ENCODE measurements at regions not wholly inside any gene's neighbourhood (a gene's known extent, or its start where the extent isn't known, plus 50 kb on each side); places are given as distances from the start of the nearest gene placed in this dataset.

DNA sequence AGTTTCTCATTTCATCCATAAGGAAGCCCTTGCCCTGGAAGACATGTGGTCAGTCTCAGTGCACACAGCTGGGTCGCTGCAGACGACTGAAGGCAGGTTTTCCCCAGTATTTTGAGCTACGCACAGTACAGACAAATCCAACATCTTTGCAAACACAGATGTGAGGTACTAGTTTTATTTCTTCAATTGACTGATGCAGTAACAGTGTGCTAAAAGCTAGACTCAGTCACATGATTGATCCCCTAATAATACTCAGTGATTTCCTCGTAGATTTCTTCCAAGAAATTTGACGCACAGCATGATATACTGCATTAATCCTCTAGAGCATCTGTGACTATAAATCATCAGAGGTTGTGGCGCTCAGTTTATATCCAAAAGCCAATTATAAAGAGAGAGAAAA is 346.1 kb downstream of the DIRAS2 start:
- no peak for DNase-seq (ENCODE audit: low read depth, low spot score)

- no peak for DNase-seq (ENCODE audit: low read depth, low spot score)
Measured at GRCh38 chr9:90299968-90300367, 342.7 kb downstream of the DIRAS2 start.

GRCh38 chr9:90300611-90301276 is 341.9 kb downstream of the DIRAS2 start:
- DNase-seq (ENCODE audit: low read depth, low spot score) = no peak

DNA sequence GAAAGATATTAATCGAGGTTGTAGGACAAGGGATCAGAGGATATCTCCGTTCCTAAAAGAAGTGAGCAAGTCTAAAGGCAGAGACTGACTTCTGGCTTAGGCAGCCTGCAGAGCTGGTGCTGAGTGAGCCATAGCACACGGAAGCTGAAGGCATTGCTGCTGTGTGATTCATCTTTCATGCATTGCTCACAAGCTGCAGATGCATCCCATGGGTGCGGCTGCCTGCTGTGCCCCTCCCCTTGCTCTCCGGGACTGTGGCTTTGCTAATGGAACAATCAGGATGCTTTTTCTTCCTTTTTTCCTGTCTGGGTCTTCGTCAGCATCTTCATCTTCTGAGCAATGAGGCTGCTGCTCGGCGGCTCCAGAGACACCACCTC is 341.4 kb downstream of the DIRAS2 start:
- no peak for DNase-seq (ENCODE audit: low read depth, low spot score)

DNA sequence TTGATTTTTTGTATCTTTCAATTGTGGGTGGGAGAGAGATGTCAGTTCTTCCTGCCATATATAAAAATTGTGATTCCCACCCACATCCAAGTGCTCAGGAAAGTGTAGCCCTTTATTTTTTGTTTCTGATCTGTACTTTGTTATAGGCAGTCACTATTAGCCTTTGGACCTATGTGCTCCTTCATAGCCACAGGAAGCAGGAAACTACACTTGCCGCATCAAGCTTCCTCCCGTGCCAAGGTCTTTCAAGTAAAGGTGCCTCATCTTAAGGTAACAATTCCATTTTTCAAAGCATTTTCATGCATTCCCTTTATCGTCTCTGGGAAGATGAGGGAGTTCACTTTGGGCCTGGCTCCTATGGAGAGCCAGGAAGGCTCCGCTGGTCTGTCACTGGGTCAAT is 339.0 kb downstream of the DIRAS2 start:
- DNase-seq (ENCODE audit: low read depth, low spot score) = no peak

DNA sequence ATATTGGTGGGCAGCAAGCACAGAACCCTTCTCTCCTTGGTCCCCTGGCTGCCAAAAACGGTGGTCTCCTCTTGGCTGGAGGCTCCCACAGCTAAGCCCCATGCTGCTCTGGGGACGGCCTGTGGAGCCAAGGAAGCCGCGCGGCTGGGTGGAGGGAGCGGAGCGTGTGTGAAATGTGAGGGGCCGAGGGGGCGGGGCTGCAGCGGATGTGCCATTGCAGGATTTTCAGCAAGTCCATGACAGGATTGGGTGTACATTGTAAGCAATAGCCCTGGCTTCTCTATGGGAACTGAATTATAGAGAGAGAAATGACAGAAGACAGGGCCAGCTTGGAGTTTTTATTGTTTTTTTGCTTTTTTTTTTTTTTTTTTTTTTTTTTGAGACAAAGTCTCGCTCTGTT is 336.5 kb downstream of the DIRAS2 start:
- DNase-seq (ENCODE audit: low read depth, low spot score) = no peak

GRCh38 chr9:90307167-90307833 is 335.3 kb downstream of the DIRAS2 start:
- DNase-seq (ENCODE audit: low read depth, low spot score) = no peak

- DNase-seq (ENCODE audit: low read depth, low spot score) = no peak
Measured at GRCh38 chr9:90307891-90308290, 334.7 kb downstream of the DIRAS2 start.

DNA sequence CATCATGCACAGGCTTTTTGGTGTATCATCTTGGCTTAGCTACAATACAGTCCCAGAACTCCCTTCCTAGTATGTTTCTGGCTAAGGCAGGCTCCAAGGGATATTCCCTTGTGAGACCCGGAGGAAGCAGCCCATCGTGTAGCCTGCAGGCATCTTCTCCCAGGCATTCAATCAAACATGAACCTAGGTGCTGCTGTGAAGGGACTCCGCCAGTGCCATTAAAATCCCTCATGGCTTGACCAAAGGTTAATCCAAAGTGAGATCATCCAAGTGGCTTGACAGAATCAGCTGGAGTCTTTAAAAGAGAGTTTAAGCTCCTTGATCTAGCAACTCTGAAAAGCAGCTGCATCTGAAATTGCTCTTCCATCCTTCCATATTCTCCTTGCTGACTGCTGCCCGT is 333.9 kb downstream of the DIRAS2 start:
- no peak for DNase-seq (ENCODE audit: low read depth, low spot score)

GRCh38 chr9:90309809-90310520 is 332.7 kb downstream of the DIRAS2 start:
- no peak for DNase-seq (ENCODE audit: low read depth, low spot score)

DNA sequence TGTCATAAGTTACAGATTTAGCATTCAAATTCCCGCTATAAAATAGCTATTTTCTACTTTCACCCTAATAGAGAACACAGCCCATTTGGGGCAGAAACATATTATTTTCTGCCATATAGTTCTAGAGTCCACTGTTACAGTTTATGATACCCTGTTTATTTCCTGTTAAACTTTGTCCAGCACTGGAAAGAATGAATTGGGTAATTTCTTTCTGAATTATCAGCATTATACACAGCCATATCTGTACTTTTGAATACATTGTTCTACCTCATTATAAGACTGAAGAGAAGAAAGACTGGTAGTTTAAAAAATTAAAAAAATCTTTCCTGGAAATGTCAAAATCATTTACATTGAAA is 332.1 kb downstream of the DIRAS2 start:
- no peak for DNase-seq (ENCODE audit: low read depth, low spot score)

DNA sequence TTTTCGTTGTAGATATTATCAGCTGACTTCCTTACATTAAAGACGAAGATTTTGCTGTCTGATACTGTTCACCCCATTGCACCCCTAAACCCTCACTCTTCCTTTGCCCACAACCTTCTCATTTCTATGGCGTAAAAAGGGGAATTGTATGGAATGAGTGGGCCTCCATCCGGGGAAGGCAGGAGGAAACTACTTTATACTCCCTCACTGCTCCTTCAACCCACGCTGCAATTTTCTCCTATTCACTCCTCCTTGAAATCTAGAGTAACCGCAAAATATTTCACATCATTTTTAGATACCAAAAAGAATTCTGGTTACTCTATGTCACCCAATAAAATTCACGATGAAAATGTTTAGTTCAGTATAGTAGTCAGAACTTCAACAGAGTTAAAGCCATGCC is 330.8 kb downstream of the DIRAS2 start:
- DNase-seq (ENCODE audit: low read depth, low spot score) = no peak

GRCh38 chr9:90322296-90322695 is 320.3 kb downstream of the DIRAS2 start:
- DNase-seq (ENCODE audit: low read depth, low spot score) = no peak

DNA sequence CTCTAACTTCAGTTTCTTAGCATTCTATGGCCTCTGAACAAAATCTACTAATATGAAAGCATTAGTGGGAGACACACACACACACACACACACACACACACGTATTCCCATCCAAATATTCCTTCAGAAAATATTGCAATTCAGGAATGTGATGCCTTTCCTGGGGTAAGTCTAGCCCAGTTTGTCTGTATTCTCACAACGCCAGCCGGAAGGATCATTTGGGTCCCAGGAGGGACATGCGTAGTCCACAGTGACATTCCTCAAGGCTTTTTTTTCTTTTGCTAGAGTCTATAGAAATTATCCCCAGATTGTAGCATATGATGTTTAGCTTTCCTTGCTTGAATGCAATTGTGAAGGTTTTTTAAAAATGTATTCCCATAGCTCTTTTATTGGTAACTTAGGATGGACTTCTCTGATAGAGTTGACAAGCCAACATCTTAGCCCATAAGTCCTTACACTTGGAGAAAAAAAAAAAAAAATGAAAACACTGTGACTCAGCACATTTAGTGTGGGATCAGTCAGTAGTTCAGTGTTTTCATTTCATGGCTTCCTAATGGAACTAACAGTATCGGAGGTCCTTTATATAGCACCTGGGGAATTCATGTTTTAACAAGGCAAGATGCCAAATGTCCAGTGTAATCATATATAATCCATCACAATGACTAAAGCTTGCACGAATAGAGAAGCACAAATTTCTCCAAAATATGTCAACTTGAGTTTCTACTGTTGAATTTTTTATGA is 316.5 kb downstream of the DIRAS2 start:
- DNase-seq (ENCODE audit: low read depth, low spot score) = no peak

DNA sequence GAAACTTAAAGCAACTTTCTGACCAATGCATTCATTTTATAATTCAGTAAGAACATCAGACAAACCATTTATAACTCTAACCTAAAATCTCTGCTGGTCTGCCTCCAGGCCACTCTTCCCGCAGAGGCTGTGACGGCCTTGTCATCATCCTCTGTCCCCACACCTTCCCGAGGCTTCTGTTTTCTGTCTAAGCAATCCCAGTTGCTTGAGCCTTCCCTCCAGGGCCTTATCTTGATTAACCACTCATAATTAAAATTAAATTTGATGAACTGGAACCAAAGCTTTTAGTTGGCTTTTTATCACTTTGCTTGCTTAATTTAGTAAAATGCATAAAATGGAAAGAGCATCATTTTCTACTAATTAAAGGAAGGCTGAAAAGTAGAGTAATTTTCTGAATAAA is 312.4 kb downstream of the DIRAS2 start:
- DNase-seq (ENCODE audit: low read depth, low spot score) = no peak

GRCh38 chr9:90331826-90332575 is 310.6 kb downstream of the DIRAS2 start:
- no peak for DNase-seq (ENCODE audit: low read depth, low spot score)

DNA sequence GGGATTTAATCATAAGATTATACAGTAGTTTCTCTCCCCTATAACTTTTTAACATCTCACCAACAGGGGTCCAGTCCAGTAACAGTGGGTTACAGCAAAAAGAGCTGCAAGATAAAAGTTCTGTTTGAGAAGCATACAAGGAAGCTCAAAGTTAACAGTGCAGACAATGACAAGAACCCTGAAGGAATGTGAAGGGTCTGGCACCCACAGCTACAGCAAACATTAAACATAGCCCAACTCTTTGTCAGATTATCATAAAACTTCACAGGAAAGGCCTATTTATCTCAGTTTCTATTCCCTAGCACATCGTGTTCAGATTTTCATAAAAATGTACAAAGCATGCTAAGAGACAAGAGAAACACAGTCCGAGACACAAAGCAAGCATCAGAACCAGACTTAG is 309.4 kb downstream of the DIRAS2 start:
- DNase-seq (ENCODE audit: low read depth, low spot score) = no peak

GRCh38 chr9:90340421-90340820 is 302.2 kb downstream of the DIRAS2 start:
- DNase-seq (ENCODE audit: low read depth, low spot score) = no peak

DNA sequence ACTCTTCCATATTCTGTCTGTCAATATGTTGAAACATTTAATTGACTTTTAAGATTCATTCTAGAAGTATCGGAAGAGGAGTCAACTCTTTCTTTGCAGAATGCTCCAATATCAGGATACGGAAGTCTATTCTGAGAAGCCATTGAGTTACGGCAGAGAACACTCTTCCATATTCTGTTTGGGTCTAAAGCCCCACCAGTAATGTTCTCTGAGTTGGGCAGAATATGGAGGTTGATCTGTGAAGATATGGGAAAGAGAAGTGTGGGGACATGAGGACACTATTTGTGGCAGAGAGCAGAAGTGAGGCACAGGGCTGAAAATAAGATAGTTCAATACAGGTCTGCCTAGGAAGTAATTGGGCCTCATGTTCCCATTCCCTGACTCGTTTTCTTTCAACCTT is 300.0 kb downstream of the DIRAS2 start:
- no peak for DNase-seq (ENCODE audit: low read depth, low spot score)

- no peak for DNase-seq (ENCODE audit: low read depth, low spot score)
Measured at GRCh38 chr9:90343366-90343765, 299.3 kb downstream of the DIRAS2 start.

GRCh38 chr9:90343991-90344390 is 298.6 kb downstream of the DIRAS2 start:
- DNase-seq (ENCODE audit: low read depth, low spot score) = no peak

GRCh38 chr9:90365666-90366065 is 277.0 kb downstream of the DIRAS2 start:
- no peak for DNase-seq (ENCODE audit: low read depth, low spot score)
